NT2/D1 (cell line): ENCODE measurements at regions not wholly inside any gene's neighbourhood (a gene's known extent, or its start where the extent isn't known, plus 50 kb on each side); places are given as distances from the start of the nearest gene placed in this dataset.

ENCODE experiments used
- YY1 ChIP-seq: IDR thresholded peaks from 2 replicates; pipeline ENCODE4 v1.6.1; 2011; ENCODE audit not compliant: insufficient read length, insufficient read depth
- ZNF274 ChIP-seq: IDR thresholded peaks from 2 replicates; pipeline ENCODE4 v1.6.1; 2011; ENCODE audit warnings: mild to moderate bottlenecking, low read depth, low read length

GRCh38 chr9:79395228-79395627 lies 176.5 kb upstream of the TLE4 start:
- no peak for TF ChIP-seq ZNF274
- TF ChIP-seq YY1 = no peak
